Suprapubic skin (tissue), 4 donors: ENCODE measurements at regions not wholly inside any gene's neighbourhood (a gene's known extent, or its start where the extent isn't known, plus 50 kb on each side); places are given as distances from the start of the nearest gene placed in this dataset.

ENCODE experiments used
- EP300 ChIP-seq: sonication (generic); formaldehyde crosslinking; IDR thresholded peaks from one replicate; pipeline ENCODE4 v1.6.1; 2017; ENCODE audit warnings: antibody characterized with exemption
- POLR2A ChIP-seq, 2 donors: fragments of 450-650 bp; IDR thresholded peaks; one replicate each; pipeline ENCODE4 v1.6.1; 2017; ENCODE audit warnings: antibody characterized with exemption in 2 of 2, mild to moderate bottlenecking in 2 of 2, moderate library complexity in 2 of 2
- POLR2AphosphoS5 ChIP-seq, 3 donors: sonication (generic); formaldehyde crosslinking; IDR thresholded peaks; one replicate each; pipeline ENCODE4 v1.6.1; 2017; ENCODE audit warnings: antibody characterized with exemption in 3 of 3
- TF ChIP-seq, protein P1 (sequence below), 2 donors: fragments of 200-600 bp in 1 of 2; fragments of 450-650 bp in 1 of 2; sonication (generic) in 1 of 2; IDR thresholded peaks; one replicate each; pipeline ENCODE4 v1.5.1; 2016 to 2019; ENCODE audit warnings: antibody characterized with exemption in 2 of 2, mild to moderate bottlenecking in 1 of 2, moderate library complexity in 1 of 2

DNA sequence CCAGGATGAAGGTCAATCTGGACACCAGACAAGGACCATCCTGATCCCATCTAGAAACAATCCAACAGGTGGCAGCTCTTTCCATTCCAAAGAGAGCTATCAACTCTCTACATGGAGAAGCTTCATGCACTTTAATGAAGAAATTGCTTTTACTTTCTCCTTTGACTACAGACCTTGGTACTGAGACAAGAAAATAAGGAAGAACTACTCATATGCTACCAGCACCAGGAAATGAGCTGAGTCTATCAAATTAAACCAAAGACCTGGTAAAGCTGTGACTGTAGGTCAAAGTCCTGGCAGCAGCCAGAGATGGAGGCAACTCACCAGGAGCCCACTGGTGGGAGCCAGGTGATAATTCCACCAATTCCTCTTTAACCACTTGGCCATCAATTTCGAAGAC is 64.3 kb upstream of the LRRC8B start:
- TF ChIP-seq, protein P1, sequence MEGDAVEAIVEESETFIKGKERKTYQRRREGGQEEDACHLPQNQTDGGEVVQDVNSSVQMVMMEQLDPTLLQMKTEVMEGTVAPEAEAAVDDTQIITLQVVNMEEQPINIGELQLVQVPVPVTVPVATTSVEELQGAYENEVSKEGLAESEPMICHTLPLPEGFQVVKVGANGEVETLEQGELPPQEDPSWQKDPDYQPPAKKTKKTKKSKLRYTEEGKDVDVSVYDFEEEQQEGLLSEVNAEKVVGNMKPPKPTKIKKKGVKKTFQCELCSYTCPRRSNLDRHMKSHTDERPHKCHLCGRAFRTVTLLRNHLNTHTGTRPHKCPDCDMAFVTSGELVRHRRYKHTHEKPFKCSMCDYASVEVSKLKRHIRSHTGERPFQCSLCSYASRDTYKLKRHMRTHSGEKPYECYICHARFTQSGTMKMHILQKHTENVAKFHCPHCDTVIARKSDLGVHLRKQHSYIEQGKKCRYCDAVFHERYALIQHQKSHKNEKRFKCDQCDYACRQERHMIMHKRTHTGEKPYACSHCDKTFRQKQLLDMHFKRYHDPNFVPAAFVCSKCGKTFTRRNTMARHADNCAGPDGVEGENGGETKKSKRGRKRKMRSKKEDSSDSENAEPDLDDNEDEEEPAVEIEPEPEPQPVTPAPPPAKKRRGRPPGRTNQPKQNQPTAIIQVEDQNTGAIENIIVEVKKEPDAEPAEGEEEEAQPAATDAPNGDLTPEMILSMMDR (IDR thresholded peaks at IDR 0.05), result no peak
- TF ChIP-seq POLR2A (IDR thresholded peaks at IDR 0.05), result no peak
- no peak for TF ChIP-seq EP300
- TF ChIP-seq POLR2AphosphoS5 (IDR thresholded peaks at IDR 0.05), result no peak
